ENCODE measurements at regions not wholly inside any gene's neighbourhood (a gene's known extent, or its start where the extent isn't known, plus 50 kb on each side); places are given as distances from the start of the nearest gene placed in this dataset.

DNA sequence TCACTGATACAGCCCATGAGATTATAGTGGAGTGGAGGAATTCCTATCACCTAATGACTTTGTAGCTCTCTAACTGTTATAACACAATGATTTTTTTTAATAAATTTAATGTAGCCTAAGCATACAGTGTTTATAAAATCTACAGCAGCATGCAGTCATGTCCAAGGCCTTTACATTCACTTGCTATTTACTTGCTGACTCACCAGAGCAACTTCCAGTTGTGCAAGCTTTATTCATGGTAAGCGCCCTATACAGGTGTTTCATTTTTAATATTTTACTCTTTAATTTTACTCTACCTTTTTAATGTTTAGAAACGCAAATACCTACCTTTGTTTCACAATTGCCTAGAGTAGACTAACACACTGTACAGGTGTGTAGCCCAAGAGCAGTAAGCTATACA, 1652.2 kb downstream of the BRINP3 start (continued):
- TF ChIP-seq, protein P1, sequence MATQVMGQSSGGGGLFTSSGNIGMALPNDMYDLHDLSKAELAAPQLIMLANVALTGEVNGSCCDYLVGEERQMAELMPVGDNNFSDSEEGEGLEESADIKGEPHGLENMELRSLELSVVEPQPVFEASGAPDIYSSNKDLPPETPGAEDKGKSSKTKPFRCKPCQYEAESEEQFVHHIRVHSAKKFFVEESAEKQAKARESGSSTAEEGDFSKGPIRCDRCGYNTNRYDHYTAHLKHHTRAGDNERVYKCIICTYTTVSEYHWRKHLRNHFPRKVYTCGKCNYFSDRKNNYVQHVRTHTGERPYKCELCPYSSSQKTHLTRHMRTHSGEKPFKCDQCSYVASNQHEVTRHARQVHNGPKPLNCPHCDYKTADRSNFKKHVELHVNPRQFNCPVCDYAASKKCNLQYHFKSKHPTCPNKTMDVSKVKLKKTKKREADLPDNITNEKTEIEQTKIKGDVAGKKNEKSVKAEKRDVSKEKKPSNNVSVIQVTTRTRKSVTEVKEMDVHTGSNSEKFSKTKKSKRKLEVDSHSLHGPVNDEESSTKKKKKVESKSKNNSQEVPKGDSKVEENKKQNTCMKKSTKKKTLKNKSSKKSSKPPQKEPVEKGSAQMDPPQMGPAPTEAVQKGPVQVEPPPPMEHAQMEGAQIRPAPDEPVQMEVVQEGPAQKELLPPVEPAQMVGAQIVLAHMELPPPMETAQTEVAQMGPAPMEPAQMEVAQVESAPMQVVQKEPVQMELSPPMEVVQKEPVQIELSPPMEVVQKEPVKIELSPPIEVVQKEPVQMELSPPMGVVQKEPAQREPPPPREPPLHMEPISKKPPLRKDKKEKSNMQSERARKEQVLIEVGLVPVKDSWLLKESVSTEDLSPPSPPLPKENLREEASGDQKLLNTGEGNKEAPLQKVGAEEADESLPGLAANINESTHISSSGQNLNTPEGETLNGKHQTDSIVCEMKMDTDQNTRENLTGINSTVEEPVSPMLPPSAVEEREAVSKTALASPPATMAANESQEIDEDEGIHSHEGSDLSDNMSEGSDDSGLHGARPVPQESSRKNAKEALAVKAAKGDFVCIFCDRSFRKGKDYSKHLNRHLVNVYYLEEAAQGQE (IDR thresholded peaks at IDR 0.05; ENCODE audit: unreplicated experiment), result no peak
- TF ChIP-seq ZNF462 (CRISPR knock-in tag; IDR thresholded peaks at IDR 0.05) (no peak), POLR2AphosphoS5 (IDR thresholded peaks at IDR 0.05; ENCODE audit: low read depth) (no peak)

GRCh38 chr1:188826800-188827199, 1650.9 kb downstream of the BRINP3 start:
- no peak for ATAC-seq
- H3K27me3 Mint-ChIP-seq (ENCODE audit: insufficient read depth, low read depth, poor library complexity), result peaks cover 1% of the 10 kb centered on the region
- H3K9me3 Mint-ChIP-seq, result no peaks in the 10 kb centered on the region
- no peaks in the 10 kb centered on the region for H3F3A ChIP-seq (replicated peaks; ENCODE audit: low read depth)
- no peak overlapping the region for H3K4me3 Mint-ChIP-seq
- no peaks in the 10 kb centered on the region for H3K9me2 ChIP-seq (ENCODE audit: insufficient read depth)
- H3K4me3 ChIP-seq, result no peak overlapping the region
- no peak for DNase-seq (ENCODE audit: low spot score)
- H3K36me3 ChIP-seq (ENCODE audit: insufficient read depth), result no peaks in the 10 kb centered on the region
- no peaks in the 10 kb centered on the region for H3K27me3 ChIP-seq (ENCODE audit: insufficient read depth)
- no peak overlapping the region for H2AFZ ChIP-seq
- no peak overlapping the region for H3K4me2 ChIP-seq
- no peak overlapping the region for H3K27ac Mint-ChIP-seq
- H3K4me1 Mint-ChIP-seq, result peaks cover 21% of the 10 kb centered on the region
- no peak overlapping the region for H3K27ac ChIP-seq (ENCODE audit: low read depth)
- H3K79me2 ChIP-seq (replicated peaks; ENCODE audit: insufficient read depth), result no peaks in the 10 kb centered on the region
- H4K20me1 ChIP-seq (replicated peaks; ENCODE audit: insufficient read depth), result no peaks in the 10 kb centered on the region
- peaks cover 8% of the 10 kb centered on the region for H3K4me1 ChIP-seq (ENCODE audit: insufficient read depth)
- H3K36me3 Mint-ChIP-seq (ENCODE audit: low read depth), result no peaks in the 10 kb centered on the region
- TF ChIP-seq ZNF331 (CRISPR knock-in tag; IDR thresholded peaks at IDR 0.05; ENCODE audit: low read depth) (no peak), EZH2phosphoT487 (IDR thresholded peaks at IDR 0.05; ENCODE audit: unreplicated experiment) (no peak), ZNF114 (CRISPR knock-in tag; IDR thresholded peaks at IDR 0.05) (no peak), POLR2AphosphoS5 (IDR thresholded peaks at IDR 0.05; ENCODE audit: low read depth) (no peak), NANOG (IDR thresholded peaks at IDR 0.05; ENCODE audit: borderline replicate concordance) (no peak), CREB1 (CRISPR knock-in tag; IDR thresholded peaks at IDR 0.05; ENCODE audit: low read depth) (no peak)
- TF ChIP-seq, protein P2, sequence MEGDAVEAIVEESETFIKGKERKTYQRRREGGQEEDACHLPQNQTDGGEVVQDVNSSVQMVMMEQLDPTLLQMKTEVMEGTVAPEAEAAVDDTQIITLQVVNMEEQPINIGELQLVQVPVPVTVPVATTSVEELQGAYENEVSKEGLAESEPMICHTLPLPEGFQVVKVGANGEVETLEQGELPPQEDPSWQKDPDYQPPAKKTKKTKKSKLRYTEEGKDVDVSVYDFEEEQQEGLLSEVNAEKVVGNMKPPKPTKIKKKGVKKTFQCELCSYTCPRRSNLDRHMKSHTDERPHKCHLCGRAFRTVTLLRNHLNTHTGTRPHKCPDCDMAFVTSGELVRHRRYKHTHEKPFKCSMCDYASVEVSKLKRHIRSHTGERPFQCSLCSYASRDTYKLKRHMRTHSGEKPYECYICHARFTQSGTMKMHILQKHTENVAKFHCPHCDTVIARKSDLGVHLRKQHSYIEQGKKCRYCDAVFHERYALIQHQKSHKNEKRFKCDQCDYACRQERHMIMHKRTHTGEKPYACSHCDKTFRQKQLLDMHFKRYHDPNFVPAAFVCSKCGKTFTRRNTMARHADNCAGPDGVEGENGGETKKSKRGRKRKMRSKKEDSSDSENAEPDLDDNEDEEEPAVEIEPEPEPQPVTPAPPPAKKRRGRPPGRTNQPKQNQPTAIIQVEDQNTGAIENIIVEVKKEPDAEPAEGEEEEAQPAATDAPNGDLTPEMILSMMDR (conservative IDR thresholded peaks at IDR 0.05; ENCODE audit: low read depth in 2 of 2), result no peak

Measured in GM23338 (cell line).